ENCODE measurements at regions not wholly inside any gene's neighbourhood (a gene's known extent, or its start where the extent isn't known, plus 50 kb on each side); places are given as distances from the start of the nearest gene placed in this dataset.

- TF ChIP-seq POLR2A (IDR thresholded peaks at IDR 0.05): no peak
- no peak for TF ChIP-seq CTCF (IDR thresholded peaks at IDR 0.05)
Measured at GRCh38 chr13:111917901-111918300, 149.0 kb upstream of the SOX1 start.

All from body of pancreas (tissue), 4 donors.